ENCODE measurements at regions not wholly inside any gene's neighbourhood (a gene's known extent, or its start where the extent isn't known, plus 50 kb on each side); places are given as distances from the start of the nearest gene placed in this dataset.
A peak's percentile ranks its signal among the peaks of the same experiment; 100 is the strongest.

DNA sequence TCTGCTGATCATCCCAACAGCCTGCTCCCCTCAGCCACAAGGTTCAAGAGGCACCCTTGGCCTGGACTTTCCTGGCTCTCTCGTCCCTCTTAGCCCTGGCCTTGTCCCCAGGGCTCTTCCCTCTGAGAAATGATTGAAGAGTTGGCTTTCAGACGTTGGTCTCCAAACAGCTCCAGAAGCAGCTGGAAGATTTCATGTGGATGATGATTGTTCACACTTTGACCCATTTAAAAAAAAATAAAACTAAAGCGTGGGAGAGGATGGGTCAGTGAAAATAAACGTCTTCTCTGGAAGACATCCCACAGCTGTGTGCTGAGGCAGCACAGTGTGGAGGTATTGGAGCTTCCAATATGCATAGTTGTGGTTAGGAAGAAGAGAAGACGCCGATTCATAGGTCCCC lies 54.7 kb upstream of the CDH11 start:
- no peak overlapping the region for H3K27ac ChIP-seq (ENCODE audit: low read depth, low read length)
- no peaks in the 10 kb centered on the region for H3K36me3 ChIP-seq (ENCODE audit: insufficient read depth, low read length)
- H3K4me1 ChIP-seq (ENCODE audit: control insufficient read depth, insufficient read depth, low read length, unreplicated experiment) = peaks cover 20% of the 10 kb centered on the region
- H3K4me3 ChIP-seq (ENCODE audit: low read depth, low read length) = no peak overlapping the region
- no peaks in the 10 kb centered on the region for H3K27me3 ChIP-seq (ENCODE audit: insufficient read depth, low read length)
- H2AFZ ChIP-seq (ENCODE audit: low read length, unreplicated experiment) = peak overlapping the region; percentile 50
- no peaks in the 10 kb centered on the region for H3K79me2 ChIP-seq (ENCODE audit: control insufficient read depth, insufficient read depth, low read length, unreplicated experiment)

DNA sequence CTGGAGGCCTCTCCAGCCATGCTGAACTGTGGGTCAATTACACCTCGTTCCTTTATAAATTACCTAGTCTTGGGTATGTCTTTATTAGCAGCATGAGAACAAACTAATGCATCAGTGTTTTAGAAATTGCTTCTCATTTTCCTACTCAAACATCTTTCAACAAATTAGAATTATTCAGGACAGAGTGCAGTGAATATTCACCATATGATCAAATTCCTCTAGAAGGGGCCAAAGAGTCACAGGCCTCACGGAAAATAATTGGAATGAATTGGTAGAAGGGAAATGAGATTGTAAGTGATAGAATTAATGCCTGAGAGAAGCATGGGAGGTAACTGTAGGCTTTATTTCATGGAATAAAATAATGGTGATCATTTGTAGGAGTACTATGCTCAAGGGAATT lies 50.5 kb upstream of the CDH11 start:
- Histone ChIP-seq H3K27me3 (ENCODE audit: insufficient read depth, low read length) (no peaks in the 10 kb centered on the region), H2AFZ (ENCODE audit: low read length, unreplicated experiment) (no peak overlapping the region), H3K36me3 (ENCODE audit: insufficient read depth, low read length) (no peaks in the 10 kb centered on the region), H3K4me3 (ENCODE audit: low read depth, low read length) (no peak overlapping the region), H3K79me2 (ENCODE audit: control insufficient read depth, insufficient read depth, low read length, unreplicated experiment) (no peaks in the 10 kb centered on the region), H3K4me1 (ENCODE audit: control insufficient read depth, insufficient read depth, low read length, unreplicated experiment) (peaks cover 6% of the 10 kb centered on the region), H3K27ac (ENCODE audit: low read depth, low read length) (no peak overlapping the region)
